IPS-18c (cell line): ENCODE measurements at regions not wholly inside any gene's neighbourhood (a gene's known extent, or its start where the extent isn't known, plus 50 kb on each side); places are given as distances from the start of the nearest gene placed in this dataset.

ENCODE experiments used
- H3K4me3 ChIP-seq: 2 replicates; pipeline ENCODE4 v1.7.0; 2013; ENCODE audit warnings: low read depth, mild to moderate bottlenecking, low read length, moderate library complexity; ENCODE audit not compliant: insufficient read depth
- H3K9me3 ChIP-seq: one replicate; pipeline ENCODE4 v1.6.1; 2013; ENCODE audit warnings: mild to moderate bottlenecking, low read length, moderate library complexity; ENCODE audit not compliant: control insufficient read depth, insufficient read depth

GRCh38 chr13:30031488-30031887 lies 181.1 kb upstream of the UBL3 start:
- no peak overlapping the region for H3K4me3 ChIP-seq
- no peaks in the 10 kb centered on the region for H3K9me3 ChIP-seq

DNA sequence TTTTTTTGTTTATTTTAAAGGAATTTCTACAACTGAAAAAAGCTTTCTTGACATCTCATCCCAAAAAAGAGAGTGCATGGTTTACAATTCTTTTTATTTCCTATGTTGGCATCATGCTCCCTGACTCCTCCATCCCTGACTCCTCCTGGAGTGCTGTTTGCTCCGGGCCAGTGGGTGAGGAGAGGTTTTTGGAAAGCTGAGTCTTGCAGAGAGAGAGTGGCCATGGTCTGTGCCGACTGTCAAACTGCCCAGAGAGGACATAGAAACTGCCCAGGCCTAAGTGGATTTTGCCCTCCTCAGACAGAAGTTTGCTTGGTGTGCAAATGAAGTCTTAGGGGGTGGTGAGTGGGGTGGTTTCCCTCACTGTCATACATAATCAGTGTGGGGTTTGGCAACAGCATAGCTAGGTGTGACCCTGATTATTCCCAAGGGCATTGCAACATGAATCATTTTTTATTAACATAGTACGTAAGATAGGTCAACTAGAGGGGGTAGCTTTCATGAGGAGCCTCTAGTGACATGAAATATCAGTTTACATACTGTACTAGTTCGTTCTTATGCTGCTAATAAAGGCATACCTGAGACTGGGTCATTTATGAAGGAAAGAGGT lies 179.8 kb upstream of the UBL3 start:
- H3K9me3 ChIP-seq, result no peaks in the 10 kb centered on the region
- no peak overlapping the region for H3K4me3 ChIP-seq

DNA sequence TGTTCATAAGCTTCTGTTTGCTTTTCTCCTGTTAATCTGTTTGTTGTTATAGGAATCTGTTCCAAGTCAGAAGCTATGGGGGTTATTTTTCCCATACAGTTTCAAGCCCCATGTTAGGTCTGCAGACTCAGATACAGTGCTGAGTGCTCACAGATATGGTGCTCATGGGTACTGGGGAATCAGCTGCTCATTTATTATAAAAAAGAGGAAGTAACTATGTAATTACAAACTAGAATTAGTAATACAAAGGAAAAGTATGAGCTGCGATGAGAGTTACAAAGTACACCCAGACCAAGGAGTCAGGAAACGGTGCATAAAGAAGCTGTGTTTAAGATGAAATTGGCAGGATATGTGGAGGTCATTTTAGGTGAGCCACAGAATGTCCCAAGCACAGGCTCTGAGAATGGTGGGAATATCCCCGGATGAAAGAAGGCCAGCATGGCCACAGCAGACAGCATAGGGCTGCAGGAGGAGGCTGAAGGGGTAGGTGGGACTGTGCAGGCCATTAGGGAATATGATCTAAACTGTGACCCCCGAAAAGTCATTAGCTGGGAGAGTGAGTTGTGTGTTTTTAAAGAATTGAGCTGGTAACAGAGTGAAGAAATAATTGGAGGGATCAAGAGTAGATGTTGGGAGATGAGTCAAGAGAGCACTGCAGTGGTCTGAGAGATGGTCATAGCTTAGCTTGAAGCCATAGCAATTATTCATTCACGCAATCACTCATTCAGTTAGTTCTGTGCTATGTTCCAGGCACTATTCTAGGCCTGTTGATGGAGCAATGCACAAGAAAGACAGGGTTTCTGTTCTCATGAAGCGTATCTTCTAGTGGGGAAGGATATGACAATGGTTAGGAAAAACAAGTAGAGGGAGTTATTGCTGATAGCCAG lies 177.4 kb upstream of the UBL3 start:
- Histone ChIP-seq H3K4me3 (no peak overlapping the region), H3K9me3 (no peaks in the 10 kb centered on the region)

DNA sequence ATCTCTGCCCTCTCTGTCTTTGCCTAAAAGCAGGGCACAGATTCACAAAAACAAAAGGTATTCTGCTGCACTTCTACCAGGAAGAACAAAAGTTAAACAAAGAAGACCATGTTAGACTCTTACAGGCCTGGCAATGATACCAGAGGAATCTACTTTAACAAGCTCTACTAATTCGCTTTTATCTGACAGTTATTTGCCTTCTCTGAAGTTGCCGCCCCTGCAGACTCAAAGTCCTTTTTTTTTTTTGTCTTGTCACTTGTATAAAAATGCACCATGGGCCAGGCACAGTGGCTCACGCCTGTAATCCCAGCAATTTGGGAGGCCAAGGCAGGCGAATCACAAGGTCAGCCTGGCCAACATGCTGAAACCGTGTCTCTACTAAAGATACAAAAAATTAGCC lies 176.5 kb upstream of the UBL3 start:
- Histone ChIP-seq H3K9me3 (no peaks in the 10 kb centered on the region), H3K4me3 (no peak overlapping the region)

- Histone ChIP-seq H3K4me3 (no peak overlapping the region), H3K9me3 (no peaks in the 10 kb centered on the region)
Measured at GRCh38 chr13:30026093-30026492, 175.7 kb upstream of the UBL3 start.

GRCh38 chr13:30025351-30025750 lies 174.9 kb upstream of the UBL3 start:
- Histone ChIP-seq H3K9me3 (no peaks in the 10 kb centered on the region), H3K4me3 (no peak overlapping the region)

GRCh38 chr13:30024125-30024865 lies 173.9 kb upstream of the UBL3 start:
- no peak overlapping the region for H3K4me3 ChIP-seq
- H3K9me3 ChIP-seq, result no peaks in the 10 kb centered on the region

- Histone ChIP-seq H3K9me3 (no peaks in the 10 kb centered on the region), H3K4me3 (no peak overlapping the region)
Measured at GRCh38 chr13:30023196-30023895, 172.9 kb upstream of the UBL3 start.

- H3K4me3 ChIP-seq, result no peak overlapping the region
Measured at GRCh38 chr13:30022796-30023195, 172.4 kb upstream of the UBL3 start.

GRCh38 chr13:30022256-30022655 lies 171.8 kb upstream of the UBL3 start:
- Histone ChIP-seq H3K9me3 (no peaks in the 10 kb centered on the region), H3K4me3 (no peak overlapping the region)

More at GRCh38 chr13:30022796-30023195, 172.4 kb upstream of the UBL3 start:
- H3K9me3 ChIP-seq, result no peaks in the 10 kb centered on the region

GRCh38 chr13:30021611-30022010 lies 171.2 kb upstream of the UBL3 start:
- Histone ChIP-seq H3K9me3 (no peaks in the 10 kb centered on the region), H3K4me3 (no peak overlapping the region)

DNA sequence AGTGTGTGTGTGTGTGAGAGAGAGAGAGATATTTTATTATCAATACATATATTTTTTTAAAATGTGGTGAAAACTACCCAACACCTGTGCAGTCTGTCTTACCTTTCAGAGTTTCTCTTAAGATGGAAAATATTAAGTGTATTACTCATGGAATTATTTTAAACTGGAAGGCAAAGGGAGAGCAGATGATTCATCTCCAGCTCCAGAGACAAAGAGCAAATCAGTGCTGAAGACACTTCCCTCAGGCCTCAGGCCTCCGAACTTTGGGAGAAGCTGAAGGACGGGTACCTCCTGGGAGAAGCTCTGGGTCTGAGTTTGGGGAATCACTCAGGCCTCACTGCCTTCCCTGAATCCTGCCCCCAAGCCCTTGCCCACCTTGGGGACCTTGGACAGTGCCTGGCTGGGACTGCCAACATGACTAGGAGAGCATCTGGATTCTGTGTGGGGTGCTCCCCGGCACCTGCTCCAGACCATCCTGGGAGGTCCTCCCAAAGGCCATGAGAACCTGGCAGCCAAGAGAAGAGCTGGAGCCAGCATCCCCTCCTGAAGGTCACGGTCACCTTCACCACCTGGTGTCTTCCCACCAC lies 170.4 kb upstream of the UBL3 start:
- no peaks in the 10 kb centered on the region for H3K9me3 ChIP-seq

DNA sequence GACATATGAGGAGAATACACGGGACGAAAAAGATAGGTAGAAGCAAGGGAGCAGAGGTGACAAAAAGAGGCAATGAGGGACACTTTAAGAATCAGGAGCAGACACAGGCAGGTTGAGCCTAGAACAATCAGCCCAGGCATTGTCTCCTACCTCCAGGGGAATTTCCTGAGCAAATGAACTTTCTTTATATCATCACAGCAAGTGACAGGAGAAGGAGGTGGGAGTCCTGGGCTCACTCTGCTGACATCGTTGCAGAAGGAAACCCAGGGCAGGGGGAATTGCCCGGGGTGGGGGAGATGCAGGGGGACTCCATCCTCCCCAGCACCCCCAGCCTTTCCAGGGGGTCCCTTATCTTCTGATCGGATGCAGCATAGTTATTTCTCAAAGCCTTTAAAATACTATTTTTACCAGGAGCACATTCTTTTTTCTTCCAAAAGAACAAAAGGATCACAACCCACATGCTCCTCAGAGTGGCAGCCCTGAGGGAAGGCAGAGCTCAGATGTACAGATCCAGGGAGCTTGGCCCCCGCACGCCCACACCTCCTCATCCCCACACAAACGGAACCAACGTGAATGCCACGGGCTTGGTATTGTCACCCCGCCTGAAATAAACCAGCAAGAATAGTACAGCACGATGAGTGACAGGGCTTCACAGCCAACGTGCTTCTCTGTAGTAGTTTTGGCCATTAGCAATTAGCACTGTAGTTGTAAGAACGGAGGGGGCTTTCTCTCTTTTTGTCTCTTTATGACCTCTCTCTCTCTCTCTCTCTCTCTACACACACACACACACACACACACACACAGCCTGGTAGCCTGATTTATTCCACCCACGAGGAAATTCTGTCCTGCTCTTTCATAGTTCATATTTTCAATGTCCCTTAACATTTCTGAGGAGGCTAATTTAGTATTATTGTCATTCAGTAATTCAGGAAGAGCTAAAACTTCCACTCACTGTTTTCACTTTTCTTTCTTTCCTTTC lies 169.5 kb upstream of the UBL3 start:
- no peak overlapping the region for H3K4me3 ChIP-seq
- no peaks in the 10 kb centered on the region for H3K9me3 ChIP-seq

More for the DNA sequence above, 170.4 kb upstream of the UBL3 start:
- H3K4me3 ChIP-seq, result no peak overlapping the region

GRCh38 chr13:30017880-30018279 lies 167.5 kb upstream of the UBL3 start:
- Histone ChIP-seq H3K4me3 (no peak overlapping the region), H3K9me3 (no peaks in the 10 kb centered on the region)

DNA sequence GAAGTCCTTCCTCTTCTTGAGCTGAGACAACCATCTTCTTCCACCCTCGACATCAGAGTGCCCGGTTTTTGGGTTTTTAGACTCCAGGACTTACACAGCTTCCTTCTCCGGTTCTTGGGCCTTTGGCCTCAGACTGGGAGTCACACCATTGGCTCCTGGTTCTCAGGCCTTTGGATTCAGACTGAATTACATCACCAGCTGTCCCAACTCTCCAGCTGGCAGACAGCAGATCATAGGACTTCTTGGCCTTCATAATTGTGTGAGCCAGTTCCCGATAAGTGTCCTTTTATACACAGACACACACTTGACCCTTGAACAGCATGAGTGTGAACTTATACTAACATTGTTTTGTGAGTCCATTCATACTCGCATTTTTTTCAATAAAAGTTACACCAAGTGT lies 166.0 kb upstream of the UBL3 start:
- H3K4me3 ChIP-seq, result no peak overlapping the region
- H3K9me3 ChIP-seq, result no peaks in the 10 kb centered on the region

- Histone ChIP-seq H3K4me3 (no peak overlapping the region), H3K9me3 (no peaks in the 10 kb centered on the region)
Measured at GRCh38 chr13:30009411-30009810, 159.0 kb upstream of the UBL3 start.
